Parathyroid adenoma (tissue), 2 donors: ENCODE measurements at regions not wholly inside any gene's neighbourhood (a gene's known extent, or its start where the extent isn't known, plus 50 kb on each side); places are given as distances from the start of the nearest gene placed in this dataset.
"Not testable (repeated sequence)": the region's sequence is repeated elsewhere in the genome, so short reads cannot be mapped to it uniquely, and the experiment has no call there.

Source experiments
- H2AFZ ChIP-seq: fragments of 300-600 bp; sonication (generic); one replicate; pipeline ENCODE4 v1.7.0; 2017; ENCODE audit warnings: antibody characterized with exemption, mild to moderate bottlenecking
- H3K27ac ChIP-seq: fragments of 300-600 bp; sonication (generic); one replicate; pipeline ENCODE4 v1.7.0; 2017
- H3K27me3 ChIP-seq: fragments of 300-600 bp; sonication (generic); one replicate; pipeline ENCODE4 v1.7.0; 2017; ENCODE audit warnings: low read length; ENCODE audit not compliant: control insufficient read depth, insufficient read depth
- H3K36me3 ChIP-seq: fragments of 300-600 bp; sonication (generic); one replicate; pipeline ENCODE4 v1.7.0; 2017; ENCODE audit warnings: low read length; ENCODE audit not compliant: control insufficient read depth, insufficient read depth
- H3K4me1 ChIP-seq: fragments of 300-600 bp; sonication (generic); one replicate; pipeline ENCODE4 v1.7.0; 2017; ENCODE audit warnings: control low read depth
- H3K4me2 ChIP-seq: fragments of 300-600 bp; sonication (generic); one replicate; pipeline ENCODE4 v1.7.0; 2017; ENCODE audit warnings: low read length
- H3K4me3 ChIP-seq: fragments of 300-600 bp; sonication (generic); one replicate; pipeline ENCODE4 v1.7.0; 2017; ENCODE audit warnings: low read depth, low read length
- H3K79me2 ChIP-seq: fragments of 300-600 bp; sonication (generic); one replicate; pipeline ENCODE4 v1.7.0; 2017; ENCODE audit warnings: control low read depth
- H3K9ac ChIP-seq: fragments of 300-600 bp; sonication (generic); one replicate; pipeline ENCODE4 v1.7.0; 2017; ENCODE audit warnings: mild to moderate bottlenecking
- H3K9me3 ChIP-seq: fragments of 300-600 bp; sonication (generic); one replicate; pipeline ENCODE4 v1.7.0; 2017; ENCODE audit warnings: low read length; ENCODE audit not compliant: control insufficient read depth
- TF ChIP-seq, protein P1 (sequence below): fragments of 300-600 bp; sonication (generic); IDR thresholded peaks from one replicate; pipeline ENCODE4 v1.7.0; 2017; ENCODE audit warnings: antibody characterized with exemption, mild to moderate bottlenecking
- donor health status: primary hyperparathyroidism.

DNA sequence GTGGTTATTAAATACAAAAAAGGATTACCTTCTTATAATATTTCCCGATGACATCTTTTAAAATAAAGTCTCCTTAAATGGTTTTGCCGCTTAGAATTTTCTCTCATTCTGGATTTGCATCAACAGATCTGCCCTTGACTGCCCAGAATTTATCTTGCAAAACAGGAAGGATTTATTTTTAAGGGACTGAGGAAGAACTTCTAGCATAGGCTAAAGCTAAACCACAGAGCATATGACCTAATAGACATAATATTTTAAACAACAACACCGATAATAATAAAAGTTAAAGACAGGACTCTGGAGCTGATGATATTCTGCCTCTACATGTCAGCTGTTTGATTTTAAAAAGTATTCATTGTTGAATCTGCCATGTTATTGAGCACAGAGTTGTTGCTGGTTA, 145.3 kb upstream of the ADCY2 start:
- Histone ChIP-seq H3K4me1 (no peaks in the 10 kb centered on the region), H3K27ac (no peak overlapping the region), H3K79me2 (no peaks in the 10 kb centered on the region), H3K9me3 (no peaks in the 10 kb centered on the region), H3K4me2 (no peak overlapping the region), H3K4me3 (no peak overlapping the region), H3K36me3 (no peaks in the 10 kb centered on the region), H3K9ac (no peak overlapping the region), H2AFZ (no peak overlapping the region), H3K27me3 (no peaks in the 10 kb centered on the region)
- TF ChIP-seq, protein P1, sequence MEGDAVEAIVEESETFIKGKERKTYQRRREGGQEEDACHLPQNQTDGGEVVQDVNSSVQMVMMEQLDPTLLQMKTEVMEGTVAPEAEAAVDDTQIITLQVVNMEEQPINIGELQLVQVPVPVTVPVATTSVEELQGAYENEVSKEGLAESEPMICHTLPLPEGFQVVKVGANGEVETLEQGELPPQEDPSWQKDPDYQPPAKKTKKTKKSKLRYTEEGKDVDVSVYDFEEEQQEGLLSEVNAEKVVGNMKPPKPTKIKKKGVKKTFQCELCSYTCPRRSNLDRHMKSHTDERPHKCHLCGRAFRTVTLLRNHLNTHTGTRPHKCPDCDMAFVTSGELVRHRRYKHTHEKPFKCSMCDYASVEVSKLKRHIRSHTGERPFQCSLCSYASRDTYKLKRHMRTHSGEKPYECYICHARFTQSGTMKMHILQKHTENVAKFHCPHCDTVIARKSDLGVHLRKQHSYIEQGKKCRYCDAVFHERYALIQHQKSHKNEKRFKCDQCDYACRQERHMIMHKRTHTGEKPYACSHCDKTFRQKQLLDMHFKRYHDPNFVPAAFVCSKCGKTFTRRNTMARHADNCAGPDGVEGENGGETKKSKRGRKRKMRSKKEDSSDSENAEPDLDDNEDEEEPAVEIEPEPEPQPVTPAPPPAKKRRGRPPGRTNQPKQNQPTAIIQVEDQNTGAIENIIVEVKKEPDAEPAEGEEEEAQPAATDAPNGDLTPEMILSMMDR, result no peak

DNA sequence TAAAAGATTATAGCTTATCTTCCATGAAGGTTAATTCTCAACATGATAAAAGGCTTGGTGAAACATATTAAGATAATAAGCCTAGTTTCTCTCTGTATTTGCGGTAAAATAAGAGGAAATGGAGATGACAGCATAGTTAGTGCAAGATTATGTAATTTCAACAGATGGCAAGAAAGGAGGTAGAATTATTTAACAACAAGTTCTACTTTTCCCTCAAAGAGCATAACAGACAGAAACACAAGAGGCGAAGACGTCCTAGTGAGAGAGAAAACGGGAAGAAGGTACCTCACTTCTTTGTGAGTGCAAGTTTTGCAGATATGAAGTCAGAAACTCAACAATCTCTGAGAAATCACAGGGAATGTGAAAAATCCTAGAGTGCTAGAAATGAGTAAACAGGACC, 144.8 kb upstream of the ADCY2 start:
- Histone ChIP-seq H3K79me2 (no peaks in the 10 kb centered on the region), H3K27me3 (no peaks in the 10 kb centered on the region), H2AFZ (no peak overlapping the region), H3K36me3 (no peaks in the 10 kb centered on the region), H3K9me3 (no peaks in the 10 kb centered on the region), H3K4me2 (no peak overlapping the region), H3K27ac (no peak overlapping the region), H3K4me1 (no peaks in the 10 kb centered on the region), H3K9ac (no peak overlapping the region), H3K4me3 (no peak overlapping the region)
- TF ChIP-seq, protein P1, result no peak

DNA sequence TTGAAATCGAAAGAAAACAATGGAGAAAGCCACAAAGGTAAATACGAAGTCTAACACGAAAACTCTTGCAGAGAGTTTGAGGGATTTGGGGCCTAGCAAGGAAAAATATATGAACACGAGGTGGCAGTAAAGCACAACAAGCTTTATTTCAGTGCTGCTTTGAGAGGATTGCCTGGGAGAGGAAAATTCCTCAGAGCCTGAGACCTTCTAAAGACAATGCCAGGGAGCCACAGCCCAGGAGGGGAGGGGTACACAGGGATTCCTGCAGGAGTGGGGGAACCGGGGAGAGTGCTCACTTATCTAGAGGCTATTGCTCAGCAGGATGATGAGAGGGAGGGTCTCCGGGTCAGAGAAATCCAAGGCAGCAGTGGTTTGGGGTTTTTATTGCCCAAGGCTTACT, 134.9 kb upstream of the ADCY2 start:
- Histone ChIP-seq H3K4me1 (no peaks in the 10 kb centered on the region), H3K4me2 (no peak overlapping the region), H3K9me3 (no peaks in the 10 kb centered on the region), H3K79me2 (no peaks in the 10 kb centered on the region), H3K9ac (no peak overlapping the region), H2AFZ (no peak overlapping the region), H3K36me3 (no peaks in the 10 kb centered on the region), H3K4me3 (no peak overlapping the region), H3K27ac (no peak overlapping the region), H3K27me3 (no peaks in the 10 kb centered on the region)
- TF ChIP-seq, protein P1, result peak; percentile 61

DNA sequence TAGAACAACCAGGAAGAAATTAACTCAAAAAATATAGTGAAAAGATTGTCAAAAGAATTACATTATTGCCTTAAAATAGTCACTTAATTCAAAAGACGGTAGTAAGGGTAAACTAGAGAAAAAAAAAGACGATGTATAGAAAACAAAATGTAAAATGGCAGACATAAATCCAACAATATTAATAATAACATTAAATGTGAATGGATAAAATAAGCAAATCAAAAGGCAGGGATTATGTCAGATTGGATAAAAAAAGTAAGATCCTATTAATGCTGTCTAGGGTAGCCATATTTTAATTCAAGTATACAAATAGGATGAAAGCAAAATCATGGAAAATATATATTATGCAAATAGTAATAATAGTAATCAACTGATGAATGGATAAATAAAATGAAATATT, 134.0 kb upstream of the ADCY2 start:
- Histone ChIP-seq H3K36me3 (no peaks in the 10 kb centered on the region), H3K4me1 (no peaks in the 10 kb centered on the region), H3K27me3 (no peaks in the 10 kb centered on the region), H3K4me3 (no peak overlapping the region), H3K27ac (no peak overlapping the region), H3K9me3 (no peaks in the 10 kb centered on the region), H3K4me2 (no peak overlapping the region), H2AFZ (no peak overlapping the region), H3K9ac (no peak overlapping the region), H3K79me2 (no peaks in the 10 kb centered on the region)
- TF ChIP-seq, protein P1, result no peak

DNA sequence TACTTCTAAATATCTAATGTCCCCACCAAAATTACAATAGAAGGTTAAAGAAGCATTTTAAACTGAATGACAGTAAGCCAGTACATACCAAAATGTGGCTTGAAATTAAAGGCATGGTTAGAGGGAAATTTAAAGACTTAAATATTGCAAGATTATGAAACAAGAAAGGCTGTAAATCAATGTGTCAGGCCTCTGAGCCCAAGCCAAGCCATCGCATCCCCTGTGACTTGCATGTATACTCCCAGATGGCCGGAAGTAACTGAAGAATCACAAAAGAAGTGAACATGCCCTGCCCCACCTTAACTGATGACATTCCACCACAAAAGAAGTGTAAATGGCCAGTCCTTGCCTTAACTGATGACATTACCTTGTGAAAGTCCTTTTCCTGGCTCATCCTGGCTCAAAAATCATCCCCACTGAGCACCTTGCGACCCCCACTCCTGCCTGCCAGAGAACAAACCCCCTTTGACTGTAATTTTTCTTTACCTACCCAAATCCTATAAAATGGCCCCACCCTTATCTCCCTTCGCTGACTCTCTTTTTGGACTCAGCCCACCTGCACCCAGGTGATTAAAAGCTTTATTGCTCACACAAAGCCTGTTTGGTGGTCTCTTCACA, 132.4 kb upstream of the ADCY2 start:
- not testable (repeated sequence) for H3K4me1 ChIP-seq, H3K9me3 ChIP-seq, H3K36me3 ChIP-seq, H3K27me3 ChIP-seq, H3K4me3 ChIP-seq, H2AFZ ChIP-seq, H3K27ac ChIP-seq, H3K79me2 ChIP-seq, H3K4me2 ChIP-seq, H3K9ac ChIP-seq

DNA sequence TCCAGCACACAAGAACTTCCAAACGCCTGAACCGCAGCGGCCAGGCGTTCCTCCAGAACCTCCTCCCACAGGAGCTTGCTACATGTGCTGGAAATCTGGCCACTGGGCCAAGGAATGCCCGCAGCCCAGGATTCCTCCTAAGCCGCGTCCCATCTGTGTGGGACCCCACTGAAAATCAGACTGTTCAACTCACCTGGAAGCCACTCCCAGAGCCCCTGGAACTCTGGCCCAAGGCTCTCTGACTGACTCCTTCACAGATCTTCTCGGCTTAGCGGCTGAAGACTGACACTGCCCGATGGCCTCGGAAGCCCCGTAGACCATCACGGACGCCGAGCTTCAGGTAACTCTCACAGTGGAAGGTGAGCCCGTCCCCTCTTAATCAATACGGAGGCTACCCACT, 130.2 kb upstream of the ADCY2 start:
- H3K36me3 ChIP-seq, H3K27ac ChIP-seq, H2AFZ ChIP-seq, H3K79me2 ChIP-seq, H3K9ac ChIP-seq, H3K27me3 ChIP-seq, H3K4me3 ChIP-seq, H3K4me2 ChIP-seq, H3K4me1 ChIP-seq, H3K9me3 ChIP-seq: not testable (repeated sequence)

DNA sequence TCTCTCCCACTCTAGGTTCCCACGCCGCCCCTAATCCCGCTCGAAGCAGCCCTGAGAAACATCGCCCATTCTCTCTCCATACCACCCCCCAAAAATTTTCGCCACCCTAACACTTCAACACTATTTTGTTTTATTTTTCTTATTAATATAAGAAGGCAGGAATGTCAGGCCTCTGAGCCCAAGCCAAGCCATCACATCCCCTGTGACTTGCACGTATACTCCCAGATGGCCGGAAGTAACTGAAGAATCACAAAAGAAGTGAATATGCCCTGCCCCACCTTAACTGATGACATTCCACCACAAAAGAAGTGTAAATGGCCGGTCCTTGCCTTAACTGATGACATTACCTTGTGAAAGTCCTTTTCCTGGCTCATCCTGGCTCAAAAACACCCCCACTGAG, 127.2 kb upstream of the ADCY2 start:
- H3K36me3 ChIP-seq, H2AFZ ChIP-seq, H3K9ac ChIP-seq, H3K9me3 ChIP-seq, H3K79me2 ChIP-seq, H3K27ac ChIP-seq, H3K4me3 ChIP-seq, H3K4me1 ChIP-seq, H3K4me2 ChIP-seq, H3K27me3 ChIP-seq: not testable (repeated sequence)
